Liver (tissue), 3 donors: ENCODE measurements at regions not wholly inside any gene's neighbourhood (a gene's known extent, or its start where the extent isn't known, plus 50 kb on each side); places are given as distances from the start of the nearest gene placed in this dataset.

Experiments used
- CTCF ChIP-seq: fragments of 150-350 bp; IDR thresholded peaks from 2 replicates; pipeline ENCODE4 v1.5.1; 2017; ENCODE audit warnings: improper control_type of control experiment, low read depth, low read length; ENCODE audit not compliant: missing input control
- SP1 ChIP-seq: IDR thresholded peaks from 2 replicates; pipeline ENCODE4 v1.6.1; 2018; ENCODE audit warnings: antibody characterized with exemption, mild to moderate bottlenecking
- donor health status: healthy.
- donor health status: healthy.

DNA sequence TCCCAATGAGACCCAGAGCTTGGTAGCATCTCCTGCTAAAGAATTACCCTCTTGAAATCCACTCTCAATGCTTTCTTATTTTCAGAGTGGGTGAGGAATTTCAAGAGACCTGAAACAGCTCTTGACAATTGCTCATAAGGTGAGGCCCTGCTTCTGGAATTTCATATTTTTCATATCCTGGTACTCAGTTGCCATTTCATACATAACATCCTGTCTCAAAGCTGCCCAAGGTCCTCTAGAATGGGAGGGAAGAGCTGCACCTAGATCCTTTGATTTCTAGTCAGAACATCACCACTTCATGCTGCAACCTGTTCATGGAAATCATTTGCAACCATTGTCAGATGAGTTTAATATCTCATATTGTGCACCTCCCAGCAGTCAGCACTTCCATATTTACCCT, 404.8 kb upstream of the GALNT5 start:
- TF ChIP-seq CTCF = no peak
- no peak for TF ChIP-seq SP1
